ENCODE measurements at regions not wholly inside any gene's neighbourhood (a gene's known extent, or its start where the extent isn't known, plus 50 kb on each side); places are given as distances from the start of the nearest gene placed in this dataset.

- TF ChIP-seq POLR2A (IDR thresholded peaks at IDR 0.05; ENCODE audit: low read length) (no peak), GATA1 (IDR thresholded peaks at IDR 0.05; ENCODE audit: low read depth, low read length) (no peak)
Observed at GRCh38 chr12:76623931-76624330, 64.4 kb upstream of the OSBPL8 start.

All from erythroblast (primary cell).